ENCODE measurements at regions not wholly inside any gene's neighbourhood (a gene's known extent, or its start where the extent isn't known, plus 50 kb on each side); places are given as distances from the start of the nearest gene placed in this dataset.
A peak's percentile ranks its signal among the peaks of the same experiment; 100 is the strongest.

DNA sequence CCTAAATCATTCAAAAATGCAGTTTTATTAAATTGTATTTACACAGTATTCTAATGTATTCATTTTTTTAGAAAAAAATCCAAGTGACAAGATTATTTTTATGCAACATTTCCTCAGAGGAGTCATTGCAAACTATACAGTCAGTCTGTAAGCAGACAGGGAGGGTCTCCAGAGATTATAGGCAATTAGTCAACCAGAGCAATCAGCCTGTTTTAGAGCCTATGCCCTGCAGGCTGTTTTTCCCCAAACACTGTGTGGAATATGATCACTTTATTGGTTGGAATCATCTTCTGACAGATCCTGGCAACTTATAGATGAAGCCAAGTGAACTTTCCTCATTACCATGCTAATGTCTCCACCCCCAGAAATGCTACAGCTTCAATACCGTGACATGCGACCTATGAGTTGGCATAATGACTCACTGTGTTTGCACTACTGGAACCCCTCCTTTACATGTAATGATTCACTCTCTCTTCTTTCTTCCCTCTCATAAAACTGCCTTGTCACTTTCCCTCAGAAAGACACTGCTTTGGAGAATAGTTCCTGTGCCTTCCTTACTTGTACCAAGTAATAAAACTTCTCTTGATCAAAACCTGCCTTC lies 577.7 kb upstream of the FTMT start:
- H3K9me2 ChIP-seq (ENCODE audit: insufficient read depth) = no peaks in the 10 kb centered on the region
- no peaks in the 10 kb centered on the region for H3K36me3 ChIP-seq (ENCODE audit: low read depth)
- H3K79me2 ChIP-seq (ENCODE audit: low read depth) = no peaks in the 10 kb centered on the region
- POLR2A ChIA-PET (ENCODE audit: unreplicated experiment) = interaction anchor here (0.6 kb wide), 1 partner anchor 50 kb away, joined by 20 read pairs; no protein-coding TSS in a partner anchor
- H3K9me3 ChIP-seq (ENCODE audit: insufficient read depth, low read depth) = no peaks in the 10 kb centered on the region; the same call in 1 of the 2 replicates
- no peak for TF ChIP-seq EZH2 (IDR thresholded peaks at IDR 0.05; ENCODE audit: low read depth)
- TF ChIP-seq CTCF (conservative IDR thresholded peaks at IDR 0.05) = no peak
- peak overlapping the region; percentile 93 for H3K27ac ChIP-seq
- no peak overlapping the region for H3K4me3 ChIP-seq
- peak overlapping the region; percentile 63 for H3K4me2 ChIP-seq
- peak; percentile 40 to 87 for DNase-seq
- no peak overlapping the region for H2AFZ ChIP-seq
- peaks cover 14% of the 10 kb centered on the region for H3K4me1 ChIP-seq (replicated peaks; ENCODE audit: insufficient read depth)
- CTCF ChIA-PET = no interaction called here
- H3K27me3 ChIP-seq (ENCODE audit: insufficient read depth, low read depth) = no peaks in the 10 kb centered on the region
- no peaks in the 10 kb centered on the region for H4K20me1 ChIP-seq (ENCODE audit: insufficient read depth)
- H3F3A ChIP-seq (ENCODE audit: insufficient read depth, low read depth) = peaks cover 6% of the 10 kb centered on the region; the same call in 1 of the 2 replicates
- intact Hi-C loops (cut with micrococcal nuclease; ENCODE audit: unreplicated experiment) = no loop called here
- no TSS peak for BruUV-seq (replicated peaks)

DNA sequence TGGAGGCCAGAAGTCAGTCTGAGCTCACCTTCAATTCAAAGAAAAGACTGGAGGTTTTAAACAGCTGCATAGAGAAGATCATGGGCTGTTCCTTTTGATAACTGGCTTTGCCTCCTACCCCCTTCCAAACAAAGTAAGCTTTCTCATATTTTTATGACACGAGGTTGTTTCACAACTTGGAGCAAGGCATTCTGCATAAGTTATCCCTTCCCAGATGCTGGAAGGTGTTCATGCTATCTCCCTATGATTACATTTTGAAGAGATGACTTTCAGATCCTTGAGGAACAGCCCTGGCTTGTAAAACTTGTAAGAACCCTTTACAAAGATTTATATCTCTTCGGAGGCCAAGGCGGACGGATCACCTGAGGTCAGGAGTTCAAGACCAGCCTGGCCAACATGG lies 571.9 kb upstream of the FTMT start:
- no peak for DNase-seq
- H3K27me3 ChIP-seq (ENCODE audit: insufficient read depth, low read depth) = no peaks in the 10 kb centered on the region

GRCh38 chr5:121285801-121286521 lies 565.7 kb upstream of the FTMT start:
- CTCF ChIA-PET = no interaction called here

More for the DNA sequence above, 571.9 kb upstream of the FTMT start:
- no TSS peak for BruUV-seq (replicated peaks)
- ChIA-PET POLR2A (ENCODE audit: unreplicated experiment) (no interaction called here), CTCF (no interaction called here)
- Histone ChIP-seq H3K79me2 (ENCODE audit: low read depth) (no peaks in the 10 kb centered on the region), H3K4me3 (no peak overlapping the region), H3K27ac (no peak overlapping the region), H3K4me2 (no peak overlapping the region), H3K4me1 (replicated peaks; ENCODE audit: insufficient read depth) (peaks cover under 1% of the 10 kb centered on the region; the same call in 1 of the 2 replicates), H2AFZ (no peak overlapping the region), H3K9me2 (ENCODE audit: insufficient read depth) (no peaks in the 10 kb centered on the region), H3K9me3 (ENCODE audit: insufficient read depth, low read depth) (no peaks in the 10 kb centered on the region), H3F3A (ENCODE audit: insufficient read depth, low read depth) (no peaks in the 10 kb centered on the region), H3K36me3 (ENCODE audit: low read depth) (no peaks in the 10 kb centered on the region), H4K20me1 (ENCODE audit: insufficient read depth) (no peaks in the 10 kb centered on the region)
- intact Hi-C loops (cut with micrococcal nuclease; ENCODE audit: unreplicated experiment) = no loop called here
- TF ChIP-seq CTCF (conservative IDR thresholded peaks at IDR 0.05) (no peak), EZH2 (IDR thresholded peaks at IDR 0.05; ENCODE audit: low read depth) (no peak)

More at GRCh38 chr5:121285801-121286521, 565.7 kb upstream of the FTMT start:
- intact Hi-C loops (cut with micrococcal nuclease; ENCODE audit: unreplicated experiment) = no loop called here
- Histone ChIP-seq H3K9me3 (ENCODE audit: insufficient read depth, low read depth) (no peaks in the 10 kb centered on the region), H3K4me3 (no peak overlapping the region), H3K36me3 (ENCODE audit: low read depth) (no peaks in the 10 kb centered on the region), H3K4me2 (no peak overlapping the region), H3K9me2 (ENCODE audit: insufficient read depth) (no peaks in the 10 kb centered on the region), H3K79me2 (ENCODE audit: low read depth) (no peaks in the 10 kb centered on the region), H2AFZ (no peak overlapping the region), H3K4me1 (replicated peaks; ENCODE audit: insufficient read depth) (0 out of 2 replicates have a peak, but pooled peaks cover 5% of the 10 kb centered on the region), H3K27me3 (ENCODE audit: insufficient read depth, low read depth) (no peaks in the 10 kb centered on the region), H3F3A (ENCODE audit: insufficient read depth, low read depth) (no peaks in the 10 kb centered on the region), H4K20me1 (ENCODE audit: insufficient read depth) (no peaks in the 10 kb centered on the region), H3K27ac (no peak overlapping the region)
- no peak for TF ChIP-seq EZH2 (IDR thresholded peaks at IDR 0.05; ENCODE audit: low read depth)
- TF ChIP-seq CTCF (conservative IDR thresholded peaks at IDR 0.05) = no peak
- no peak for DNase-seq
- POLR2A ChIA-PET (ENCODE audit: unreplicated experiment) = no interaction called here
- BruUV-seq (replicated peaks) = no TSS peak
